Keratinocyte (primary cell): ENCODE measurements at regions not wholly inside any gene's neighbourhood (a gene's known extent, or its start where the extent isn't known, plus 50 kb on each side); places are given as distances from the start of the nearest gene placed in this dataset.

Experiments
- EZH2 ChIP-seq: IDR thresholded peaks from one replicate; pipeline ENCODE4 v1.6.1; 2012; ENCODE audit warnings: inconsistent platforms, mild to moderate bottlenecking, low read length, moderate library complexity
- TF ChIP-seq, protein P1 (sequence below), 3 experiments: IDR thresholded peaks in 1 of 3; conservative IDR thresholded peaks in 1 of 3; optimal IDR thresholded peaks in 1 of 3; 2 replicates in 2 of 3; 3 replicates in 1 of 3; pipeline versions ENCODE3 to v1.5.1; 2011; ENCODE audit warnings: low read length in 3 of 3, mild to moderate bottlenecking in 3 of 3, moderate library complexity in 2 of 3, control low read depth in 1 of 3, inconsistent platforms in 1 of 3; ENCODE audit not compliant: insufficient read depth in 2 of 3; ENCODE audit errors: extremely low read depth in 1 of 3

DNA sequence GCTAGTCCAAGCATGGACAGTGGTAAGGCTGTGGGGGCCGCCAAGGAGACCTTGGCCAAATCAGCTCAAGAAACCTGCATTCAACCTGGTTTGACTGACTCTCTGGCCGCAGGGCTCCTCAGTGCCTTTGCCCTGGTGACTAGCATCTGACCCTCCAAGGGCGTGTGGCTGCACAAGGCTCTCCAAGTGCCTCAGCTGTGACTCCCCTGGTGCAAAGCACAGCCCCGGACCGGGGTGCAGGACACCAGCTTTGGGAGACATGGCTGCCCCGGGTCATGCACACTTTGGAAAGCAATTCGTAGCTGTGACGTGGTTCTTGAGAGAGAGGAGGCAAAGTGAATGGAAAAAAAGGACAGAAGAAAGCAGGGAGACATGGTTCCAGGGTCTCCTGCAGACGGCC is 245.2 kb upstream of the IRX2 start:
- TF ChIP-seq, protein P1, sequence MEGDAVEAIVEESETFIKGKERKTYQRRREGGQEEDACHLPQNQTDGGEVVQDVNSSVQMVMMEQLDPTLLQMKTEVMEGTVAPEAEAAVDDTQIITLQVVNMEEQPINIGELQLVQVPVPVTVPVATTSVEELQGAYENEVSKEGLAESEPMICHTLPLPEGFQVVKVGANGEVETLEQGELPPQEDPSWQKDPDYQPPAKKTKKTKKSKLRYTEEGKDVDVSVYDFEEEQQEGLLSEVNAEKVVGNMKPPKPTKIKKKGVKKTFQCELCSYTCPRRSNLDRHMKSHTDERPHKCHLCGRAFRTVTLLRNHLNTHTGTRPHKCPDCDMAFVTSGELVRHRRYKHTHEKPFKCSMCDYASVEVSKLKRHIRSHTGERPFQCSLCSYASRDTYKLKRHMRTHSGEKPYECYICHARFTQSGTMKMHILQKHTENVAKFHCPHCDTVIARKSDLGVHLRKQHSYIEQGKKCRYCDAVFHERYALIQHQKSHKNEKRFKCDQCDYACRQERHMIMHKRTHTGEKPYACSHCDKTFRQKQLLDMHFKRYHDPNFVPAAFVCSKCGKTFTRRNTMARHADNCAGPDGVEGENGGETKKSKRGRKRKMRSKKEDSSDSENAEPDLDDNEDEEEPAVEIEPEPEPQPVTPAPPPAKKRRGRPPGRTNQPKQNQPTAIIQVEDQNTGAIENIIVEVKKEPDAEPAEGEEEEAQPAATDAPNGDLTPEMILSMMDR (optimal IDR thresholded peaks at IDR 0.05 in 1 of 3, IDR thresholded peaks at IDR 0.05 in 1 of 3, conservative IDR thresholded peaks at IDR 0.05 in 1 of 3; ENCODE audit: extremely low read depth in 1 of 3, insufficient read depth in 2 of 3, low read length in 3 of 3): no peak
- no peak for TF ChIP-seq EZH2
